NCI-H526 treated with DMSO at 0.1 percent for 48 hours (cell line): ENCODE measurements at regions not wholly inside any gene's neighbourhood (a gene's known extent, or its start where the extent isn't known, plus 50 kb on each side); places are given as distances from the start of the nearest gene placed in this dataset.
"Not testable (repeated sequence)": the region's sequence is repeated elsewhere in the genome, so short reads cannot be mapped to it uniquely, and the experiment has no call there.

ENCODE experiments used
- DNase-seq: peaks from one replicate; lab custom pipeline; 2025; lab: John Stamatoyannopoulos, UW

DNA sequence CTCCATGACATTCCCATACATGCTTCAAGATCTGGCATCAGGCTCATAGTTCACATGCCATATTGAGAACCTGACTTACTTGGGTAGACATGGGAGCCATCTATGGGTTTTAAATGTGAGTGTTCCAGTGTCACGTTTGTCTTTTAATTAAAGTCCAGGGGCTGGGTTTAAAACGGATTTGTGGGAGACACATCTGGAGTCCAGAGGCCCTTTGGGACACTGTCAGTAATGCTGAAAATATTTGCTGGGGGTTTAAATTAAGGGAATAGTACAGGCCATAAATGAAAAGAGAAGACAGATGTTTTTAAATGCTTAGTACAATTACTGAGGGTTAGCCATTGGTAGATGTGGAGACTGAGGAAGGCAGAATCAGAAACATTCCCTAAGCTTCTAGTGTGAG is 478.0 kb downstream of the PID1 start:
- no peak for DNase-seq

DNA sequence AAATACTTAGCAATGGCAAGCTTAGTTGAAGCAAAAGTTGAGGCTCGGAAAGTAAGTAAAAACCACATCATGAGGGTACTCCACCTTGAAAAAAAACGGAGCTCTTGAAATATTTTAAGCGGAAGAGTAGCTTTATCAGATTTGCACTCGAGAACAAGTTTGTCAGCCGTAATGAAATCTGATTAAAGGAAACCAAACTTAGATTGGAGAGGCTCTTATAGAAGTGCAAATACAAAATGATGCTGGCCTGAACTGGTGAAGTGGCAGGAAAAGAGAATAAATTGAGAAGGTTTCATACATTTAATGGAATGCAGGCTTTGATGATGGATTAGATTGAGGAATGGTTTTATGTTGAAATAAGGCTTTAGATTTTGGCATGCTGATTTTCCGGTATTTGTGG is 484.2 kb downstream of the PID1 start:
- no peak for DNase-seq

DNA sequence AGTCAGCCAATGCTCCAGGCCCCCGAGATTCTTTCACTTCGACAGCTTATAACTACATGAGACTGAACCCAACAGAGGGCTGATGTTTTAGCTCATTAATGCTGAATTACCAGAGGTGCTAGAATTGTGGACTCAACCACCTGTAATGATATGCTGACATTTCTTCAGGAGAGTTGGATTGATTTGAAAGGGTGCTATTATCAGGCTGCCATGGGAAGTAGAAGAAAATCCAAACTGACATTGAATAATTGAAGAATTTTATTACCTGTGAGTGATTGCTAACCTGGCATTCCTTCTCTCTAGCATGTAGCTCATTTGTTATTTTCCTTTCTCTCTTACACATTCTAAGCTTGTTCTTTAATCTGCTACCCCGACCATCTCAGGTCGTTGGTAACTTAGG is 488.8 kb downstream of the PID1 start:
- DNase-seq: no peak

DNA sequence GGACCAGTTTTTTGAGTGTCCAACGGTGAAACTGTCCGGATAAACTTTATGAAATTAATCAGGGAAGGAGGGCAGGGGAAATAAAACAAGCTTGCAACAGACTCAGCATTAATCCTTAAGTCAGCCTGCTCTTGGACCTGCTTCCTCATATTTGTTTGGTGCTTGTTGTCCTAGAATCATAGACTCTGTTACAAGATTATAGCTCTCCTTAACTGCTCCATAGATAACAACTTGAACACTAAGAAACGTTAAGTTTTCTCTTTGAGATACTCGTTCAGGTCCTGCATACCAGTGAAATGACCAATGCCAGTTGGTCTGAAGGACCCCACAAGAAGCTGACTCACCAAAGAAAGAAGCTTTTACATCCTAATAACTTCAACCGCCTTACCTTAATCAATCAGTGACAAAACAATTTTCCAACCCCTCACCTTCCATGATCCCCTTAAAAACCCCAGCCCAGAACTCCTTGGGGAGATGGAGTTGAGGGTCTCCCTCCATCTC is 493.2 kb downstream of the PID1 start:
- no peak for DNase-seq

DNA sequence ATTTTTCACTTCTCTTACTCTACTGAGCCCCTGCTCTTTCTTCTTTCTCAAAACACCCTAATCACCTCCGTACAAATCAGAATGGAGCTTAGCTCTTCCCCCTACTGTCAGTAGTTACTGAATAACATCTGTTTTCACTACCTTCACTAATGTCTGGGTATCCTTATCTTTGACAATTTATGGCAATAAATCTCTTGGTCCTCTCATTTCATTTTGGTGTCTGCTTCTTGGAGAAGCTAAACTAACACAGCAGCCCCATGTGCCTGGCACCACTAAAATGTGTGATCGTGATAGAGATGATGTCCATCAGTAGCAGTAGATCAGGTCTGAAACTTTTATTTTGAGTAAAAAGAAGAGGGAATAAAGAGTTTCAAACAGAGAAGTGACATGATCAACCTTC is 496.5 kb downstream of the PID1 start:
- DNase-seq: no peak

DNA sequence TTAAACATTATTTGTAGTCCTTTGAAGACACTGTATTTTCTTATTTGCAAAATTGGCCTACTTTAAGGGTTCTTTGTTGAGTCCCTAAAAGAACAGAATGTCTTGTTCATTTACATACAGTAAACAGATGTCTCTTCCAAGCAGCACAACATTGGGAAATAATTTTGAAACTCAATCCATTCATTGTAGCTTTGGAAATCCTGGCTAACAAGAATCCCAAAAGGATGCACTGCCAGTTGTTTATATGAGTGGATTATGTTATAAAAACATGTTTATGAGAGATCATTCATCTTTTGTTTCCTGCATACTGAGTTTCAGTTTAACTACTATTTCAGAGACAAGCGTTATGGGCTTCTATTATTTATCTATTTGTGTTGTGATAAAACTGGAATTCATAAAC is 499.3 kb downstream of the PID1 start:
- DNase-seq: no peak

DNA sequence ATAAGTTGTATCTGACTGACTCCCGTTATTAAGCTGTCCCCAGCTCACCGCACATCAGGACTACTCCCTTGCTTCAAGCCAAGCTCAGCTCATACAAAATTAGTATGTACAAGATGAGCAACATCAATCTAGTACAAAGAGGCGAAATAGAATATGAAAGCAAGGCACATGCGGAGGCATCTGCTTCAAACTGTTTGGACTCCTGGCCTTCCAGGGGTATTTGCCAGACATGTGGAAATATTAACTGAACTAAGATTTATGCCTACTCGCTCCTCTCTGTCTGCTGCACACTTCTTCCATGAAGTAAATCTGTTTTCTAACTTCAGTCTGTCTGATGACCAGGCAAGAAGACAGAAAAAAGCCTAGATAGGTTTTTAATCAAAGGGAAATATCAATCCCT is 499.8 kb downstream of the PID1 start:
- DNase-seq: no peak

DNA sequence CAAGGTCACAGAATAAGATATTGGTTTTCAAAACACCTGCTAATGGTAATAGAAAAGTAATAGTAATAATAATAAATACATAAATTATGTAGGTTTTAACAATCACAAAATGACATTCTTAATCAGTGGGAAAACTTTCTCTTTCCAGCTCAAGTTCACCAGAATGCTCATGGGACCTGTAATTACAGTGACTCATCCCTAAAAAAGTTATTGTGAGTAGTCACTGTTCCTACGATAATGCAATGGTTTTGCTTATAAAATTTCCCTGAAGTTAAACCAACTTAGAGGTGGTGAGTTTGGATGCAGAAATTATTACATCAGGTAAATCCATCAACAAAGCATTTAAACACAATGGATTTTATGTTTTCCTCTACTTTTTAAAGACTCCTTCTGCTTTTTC is 502.3 kb downstream of the PID1 start:
- no peak for DNase-seq

DNA sequence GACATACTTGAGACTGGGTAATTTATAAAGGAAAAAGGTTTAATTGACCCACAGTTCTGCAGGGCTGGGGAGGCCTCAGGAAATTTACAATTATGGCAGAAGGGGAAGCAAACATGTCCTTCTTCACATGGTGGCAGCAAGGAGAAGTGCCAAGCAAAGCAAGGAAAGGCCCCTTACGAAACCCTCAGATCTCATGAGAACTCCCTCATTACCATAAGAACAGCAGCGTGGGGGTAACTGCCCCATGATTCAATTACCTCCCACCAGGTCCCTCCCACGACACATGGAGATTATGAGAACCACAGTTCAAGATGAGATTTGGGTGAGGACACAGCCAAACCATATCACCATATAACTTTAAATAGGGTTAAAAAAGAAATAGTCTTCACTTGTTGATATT is 502.9 kb downstream of the PID1 start:
- not testable (repeated sequence) for DNase-seq

DNA sequence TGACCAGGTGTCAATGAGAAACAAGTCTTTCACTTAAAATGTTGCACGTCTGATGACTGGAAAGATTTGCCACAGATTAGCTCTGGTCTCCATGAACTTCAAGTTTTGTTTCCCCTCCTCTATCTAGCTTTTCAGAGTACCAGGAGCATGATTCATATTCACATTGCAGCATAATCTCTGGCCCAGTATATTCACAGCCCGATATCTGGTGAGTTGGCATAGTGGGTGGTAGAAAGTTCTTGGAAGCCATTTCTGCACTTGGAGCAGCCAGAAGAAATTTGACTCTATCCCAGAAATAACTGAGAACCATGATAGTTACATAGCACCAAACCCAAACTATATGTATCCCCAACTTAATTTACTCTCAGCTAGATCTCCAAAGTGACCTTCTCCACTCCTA is 503.9 kb downstream of the PID1 start:
- DNase-seq: no peak

DNA sequence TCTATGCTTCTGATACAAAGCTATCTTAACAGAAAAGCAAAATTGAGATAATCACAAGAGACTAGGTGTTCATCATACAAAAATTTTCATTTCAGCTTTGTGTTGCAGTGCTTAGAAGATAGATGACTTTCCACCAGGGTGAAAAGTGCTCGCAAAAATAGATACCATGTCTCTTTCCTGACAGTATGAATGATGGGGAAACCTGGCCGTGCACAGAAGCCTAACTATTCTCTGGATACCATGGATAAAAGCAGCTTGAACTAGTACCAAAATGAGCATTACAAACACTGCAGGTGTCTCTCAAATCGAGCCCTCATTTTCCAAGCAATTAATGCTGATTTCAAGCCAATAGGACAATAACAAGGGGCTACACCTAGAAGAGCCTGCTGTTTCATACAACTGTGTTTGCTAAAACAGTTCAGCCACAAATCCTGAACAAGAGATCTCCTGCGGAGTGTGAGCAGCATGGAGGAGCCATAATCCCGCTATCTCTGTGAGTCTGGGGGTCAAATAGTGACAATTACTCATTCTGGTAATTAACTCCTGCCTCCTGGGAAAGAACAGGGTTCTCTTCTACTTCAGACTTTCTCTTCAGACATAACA is 507.6 kb downstream of the PID1 start:
- no peak for DNase-seq

DNA sequence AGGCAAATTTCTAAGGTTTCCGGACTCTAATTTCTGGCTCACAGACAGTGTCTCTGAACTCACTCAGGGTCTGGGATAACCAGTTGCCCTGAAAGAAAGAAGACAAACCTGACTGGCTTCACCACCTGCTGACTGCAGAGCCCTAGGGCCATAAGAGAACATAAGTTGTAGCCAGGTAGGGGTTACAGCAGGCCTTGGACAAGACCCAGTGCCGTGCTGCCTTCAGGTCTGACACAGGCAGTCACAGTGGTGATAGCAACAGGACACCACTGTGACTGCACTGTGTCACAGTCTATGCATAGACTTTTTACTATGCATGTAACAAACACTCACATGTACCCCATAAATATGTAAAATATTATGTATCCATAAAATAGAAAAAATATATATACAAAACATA is 508.5 kb downstream of the PID1 start:
- no peak for DNase-seq

DNA sequence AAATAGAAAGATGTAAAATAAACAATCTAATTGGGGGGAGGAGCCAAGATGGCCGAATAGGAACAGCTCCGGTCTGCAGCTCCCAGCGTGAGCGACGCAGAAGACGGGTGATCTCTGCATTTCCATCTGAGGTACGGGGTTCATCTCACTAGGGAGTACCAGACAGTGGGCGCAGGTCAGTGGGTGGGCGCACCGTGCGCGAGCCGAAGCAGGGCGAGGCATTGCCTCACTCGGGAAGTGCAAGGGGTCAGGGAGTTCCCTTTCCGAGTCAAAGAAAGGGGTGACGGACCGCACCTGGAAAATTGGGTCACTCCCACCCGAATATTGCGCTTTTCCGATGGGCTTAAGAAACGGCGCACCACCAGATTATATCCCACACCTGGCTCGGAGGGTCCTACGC is 515.4 kb downstream of the PID1 start:
- not testable (repeated sequence) for DNase-seq

DNA sequence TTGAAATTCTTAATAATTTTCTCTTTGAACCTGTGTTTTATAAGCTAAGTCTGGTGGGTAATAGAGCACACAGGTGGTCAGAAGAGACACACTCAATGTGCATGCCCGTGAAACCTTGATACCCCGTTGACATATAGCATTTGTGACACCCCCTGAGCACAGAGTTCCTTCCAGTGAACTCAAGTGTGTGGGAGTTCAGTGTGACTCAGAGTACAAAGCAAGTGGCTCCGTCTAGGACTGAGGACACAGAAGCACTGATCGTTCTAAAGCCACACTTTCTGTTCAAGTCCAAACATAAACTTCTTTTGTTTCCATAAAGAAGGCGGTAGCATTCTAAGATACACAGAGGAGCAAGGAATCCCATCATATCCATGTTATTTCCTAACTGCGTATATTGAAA is 523.6 kb downstream of the PID1 start:
- no peak for DNase-seq

DNA sequence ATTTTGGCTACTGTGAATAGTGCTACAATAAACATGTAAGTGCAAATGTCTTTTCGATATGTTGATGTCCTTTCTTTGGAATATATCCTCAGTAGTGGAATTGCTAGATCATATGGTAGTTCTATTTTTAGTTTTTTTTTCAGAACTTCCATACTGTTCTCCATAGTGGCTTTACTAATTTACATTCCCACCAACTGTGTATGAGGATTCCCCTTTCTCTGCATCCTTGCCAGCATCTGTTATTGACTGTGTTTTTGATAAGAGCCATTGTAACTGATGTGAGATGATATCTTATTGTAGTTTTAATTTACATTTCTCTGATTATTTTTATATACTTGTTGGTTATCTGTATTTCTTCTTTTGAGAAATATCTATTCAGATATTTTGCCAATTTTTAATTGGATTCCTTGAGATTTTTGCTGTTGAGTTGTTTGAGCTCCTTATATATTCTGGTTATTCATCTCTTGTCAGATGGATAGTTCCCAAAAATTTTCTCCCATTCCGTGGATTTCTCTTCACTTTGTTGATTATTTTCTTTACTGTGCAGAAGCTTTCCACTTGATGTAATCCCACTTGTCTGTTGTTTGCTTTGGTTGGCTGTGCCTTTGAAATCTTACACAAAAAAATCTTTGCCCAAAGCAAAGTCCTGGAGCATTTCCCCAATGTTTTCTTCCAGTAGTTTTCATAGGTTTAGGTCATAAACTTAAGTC is 532.3 kb downstream of the PID1 start:
- DNase-seq: no peak

DNA sequence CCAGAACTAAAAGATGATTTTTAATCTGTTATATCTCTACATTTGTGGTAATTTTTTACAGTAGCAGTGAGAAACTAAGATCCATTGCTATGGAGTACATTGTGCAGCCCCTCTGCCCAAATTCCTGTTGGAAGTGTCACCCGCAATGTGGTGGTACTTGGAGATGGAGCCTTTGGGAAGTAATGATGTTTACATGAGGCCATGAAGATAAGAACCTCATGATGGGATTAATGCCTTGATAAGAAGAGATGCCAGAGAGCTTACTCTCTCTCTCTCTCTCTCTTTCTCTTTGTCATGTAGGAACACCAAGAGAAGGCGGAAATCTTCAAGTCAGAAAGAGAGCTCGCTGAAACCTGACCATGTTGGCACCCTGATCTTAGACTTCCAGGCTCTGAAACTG is 535.4 kb downstream of the PID1 start:
- no peak for DNase-seq

DNA sequence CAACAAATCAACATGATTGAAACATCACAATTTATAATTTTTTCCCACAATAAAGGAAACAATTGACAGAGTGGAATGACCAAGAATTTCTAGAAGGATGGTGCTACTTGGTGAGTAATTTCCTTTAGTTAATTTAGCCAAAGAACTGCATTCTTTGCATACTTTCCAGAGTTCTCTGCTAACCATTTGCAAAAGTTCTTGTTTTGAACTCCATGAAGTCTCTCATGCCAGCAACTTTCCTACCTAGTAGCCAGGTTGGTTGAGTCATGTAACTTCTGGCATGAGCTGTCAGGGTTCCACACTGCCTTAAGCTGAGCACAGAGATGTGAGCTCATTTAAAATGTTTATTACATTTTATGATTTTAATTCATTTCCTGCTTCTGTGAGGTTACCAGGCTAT is 539.6 kb downstream of the PID1 start:
- no peak for DNase-seq

DNA sequence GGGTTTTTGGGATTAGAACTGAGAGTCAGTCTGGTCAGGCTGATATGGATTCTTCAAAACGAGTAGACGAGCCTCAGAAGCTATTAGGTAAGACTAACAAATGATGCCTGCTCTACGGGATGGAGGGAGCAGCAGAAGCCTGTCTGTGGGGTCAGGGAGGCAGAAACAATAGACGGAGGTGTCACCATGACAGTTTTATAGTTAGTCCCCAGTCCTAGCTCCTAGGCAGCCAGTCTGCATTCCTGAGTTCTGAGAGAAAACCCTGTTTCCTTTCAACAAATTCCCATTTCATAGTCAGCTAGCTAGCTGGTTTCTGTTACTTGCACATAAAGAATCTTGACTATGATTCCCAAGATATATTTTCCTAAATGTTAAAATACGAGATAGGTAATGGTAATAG is 542.1 kb downstream of the PID1 start:
- DNase-seq: no peak

DNA sequence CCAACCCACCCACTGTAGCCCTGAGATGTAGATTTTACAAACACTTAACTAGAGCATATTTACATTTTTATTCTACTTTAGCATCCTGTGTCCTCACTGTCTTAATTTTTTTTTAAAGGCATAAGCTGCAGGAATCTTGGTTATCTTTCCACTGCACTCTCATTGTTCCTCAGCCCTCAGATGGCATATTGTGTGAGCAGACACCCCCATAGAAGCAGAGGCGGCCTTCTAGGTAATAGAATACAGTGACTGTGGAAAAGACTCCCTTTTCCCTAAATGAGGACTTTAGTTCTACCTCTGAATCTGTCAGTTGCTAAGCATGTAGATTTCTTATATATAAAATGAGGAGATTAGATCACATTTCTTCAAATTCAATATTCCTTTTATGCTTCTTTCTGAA is 543.5 kb upstream of the SPHKAP start:
- DNase-seq: no peak

DNA sequence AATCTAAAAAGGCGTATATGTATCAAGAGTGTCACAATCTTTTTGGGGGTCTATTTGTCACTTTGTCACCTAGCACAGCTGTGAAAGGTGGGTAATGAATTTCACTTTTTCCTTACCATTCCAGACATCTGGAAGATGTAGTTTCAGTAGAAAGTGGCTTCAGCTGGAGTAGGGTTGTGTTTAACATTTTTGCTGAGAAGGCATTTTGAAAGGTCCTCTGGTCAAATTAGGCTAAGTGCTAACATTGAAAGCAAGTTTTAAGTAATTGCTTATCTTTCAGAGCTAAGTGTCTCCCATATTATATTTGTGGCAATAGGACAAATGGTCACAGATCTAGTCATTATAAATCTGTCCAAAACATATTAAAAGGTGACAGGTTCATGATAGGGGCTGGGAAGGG is 542.1 kb upstream of the SPHKAP start:
- DNase-seq: no peak

DNA sequence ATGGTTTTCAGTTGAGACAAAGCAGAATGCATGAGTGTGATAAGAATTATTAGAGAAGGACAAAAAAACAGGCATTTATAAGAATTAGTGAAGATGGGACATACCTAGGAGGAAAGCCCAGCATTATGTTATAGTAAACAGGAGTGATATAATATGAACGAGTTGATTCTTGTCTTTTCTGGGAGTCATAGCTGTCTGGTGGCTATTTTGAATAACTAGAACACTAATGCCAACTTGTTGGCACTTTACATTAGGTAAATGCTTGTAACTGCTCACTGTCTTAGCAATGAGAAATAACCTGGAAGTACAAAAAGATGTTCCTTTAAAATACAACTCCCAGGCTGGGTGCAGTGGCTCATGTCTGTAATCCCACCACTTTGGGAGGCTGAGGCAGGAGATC is 540.8 kb upstream of the SPHKAP start:
- no peak for DNase-seq

DNA sequence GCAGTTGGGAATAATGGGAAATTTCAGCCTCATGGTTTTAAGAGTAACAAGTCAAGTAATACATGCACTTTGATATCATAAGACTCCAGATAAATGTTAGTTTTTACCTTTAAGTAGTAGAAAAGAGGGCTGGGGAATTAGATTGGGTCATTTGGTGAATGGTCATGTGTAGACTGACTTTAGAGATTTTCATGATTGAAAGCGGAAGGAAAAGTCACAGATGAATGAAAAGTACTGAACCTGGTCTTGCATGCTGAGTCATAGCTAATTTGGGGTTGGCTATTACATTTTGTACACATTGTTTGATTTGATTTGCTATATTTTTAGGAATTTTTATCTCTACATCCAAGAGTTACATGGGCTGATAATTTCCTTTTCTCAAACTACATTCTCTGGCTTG is 539.4 kb upstream of the SPHKAP start:
- DNase-seq: no peak

DNA sequence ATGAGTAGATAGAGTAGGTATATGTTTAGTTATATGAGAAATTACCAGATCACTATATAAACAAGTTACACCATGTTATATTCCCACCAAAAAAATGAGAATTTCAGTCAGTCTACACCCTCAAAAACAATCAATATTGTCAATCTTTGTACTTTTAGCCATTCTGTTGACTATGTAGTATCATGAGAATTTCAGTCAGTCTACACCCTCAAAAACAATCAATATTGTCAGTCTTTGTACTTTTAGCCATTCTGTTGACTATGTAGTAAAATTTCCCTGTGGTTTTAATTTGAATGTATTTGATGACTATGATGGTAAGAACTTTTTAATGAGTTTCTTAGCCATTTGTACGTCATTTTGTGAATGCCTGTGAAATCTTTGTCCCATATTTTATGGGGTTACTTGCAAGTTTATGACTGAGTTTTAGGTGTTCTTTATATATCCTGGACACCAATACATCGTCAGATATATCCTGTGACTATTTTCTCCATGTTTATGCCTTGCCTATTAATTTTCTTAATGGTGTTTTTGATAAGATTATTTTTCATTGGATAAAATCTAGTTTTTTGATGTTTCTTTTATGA is 528.4 kb upstream of the SPHKAP start:
- no peak for DNase-seq

DNA sequence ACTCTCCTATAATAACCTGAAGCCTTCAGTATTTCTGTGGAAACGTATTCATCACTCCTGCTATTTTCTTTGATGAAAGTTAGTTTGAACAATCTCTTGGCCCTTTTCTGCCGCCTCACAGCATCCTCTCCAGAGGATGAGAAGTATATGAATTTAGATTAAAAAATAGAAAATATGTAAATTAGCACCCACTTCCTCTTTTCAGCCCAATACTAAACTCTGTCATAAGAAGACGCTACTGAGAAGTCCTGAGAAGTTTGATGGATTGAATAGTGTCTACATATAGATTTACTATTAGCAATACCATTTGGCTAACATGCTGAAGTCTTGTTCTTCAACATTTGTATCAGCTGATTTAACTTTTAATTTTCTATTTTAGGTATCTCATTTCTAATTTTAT is 526.4 kb upstream of the SPHKAP start:
- DNase-seq: no peak
